ENCODE measurements at regions not wholly inside any gene's neighbourhood (a gene's known extent, or its start where the extent isn't known, plus 50 kb on each side); places are given as distances from the start of the nearest gene placed in this dataset.

DNA sequence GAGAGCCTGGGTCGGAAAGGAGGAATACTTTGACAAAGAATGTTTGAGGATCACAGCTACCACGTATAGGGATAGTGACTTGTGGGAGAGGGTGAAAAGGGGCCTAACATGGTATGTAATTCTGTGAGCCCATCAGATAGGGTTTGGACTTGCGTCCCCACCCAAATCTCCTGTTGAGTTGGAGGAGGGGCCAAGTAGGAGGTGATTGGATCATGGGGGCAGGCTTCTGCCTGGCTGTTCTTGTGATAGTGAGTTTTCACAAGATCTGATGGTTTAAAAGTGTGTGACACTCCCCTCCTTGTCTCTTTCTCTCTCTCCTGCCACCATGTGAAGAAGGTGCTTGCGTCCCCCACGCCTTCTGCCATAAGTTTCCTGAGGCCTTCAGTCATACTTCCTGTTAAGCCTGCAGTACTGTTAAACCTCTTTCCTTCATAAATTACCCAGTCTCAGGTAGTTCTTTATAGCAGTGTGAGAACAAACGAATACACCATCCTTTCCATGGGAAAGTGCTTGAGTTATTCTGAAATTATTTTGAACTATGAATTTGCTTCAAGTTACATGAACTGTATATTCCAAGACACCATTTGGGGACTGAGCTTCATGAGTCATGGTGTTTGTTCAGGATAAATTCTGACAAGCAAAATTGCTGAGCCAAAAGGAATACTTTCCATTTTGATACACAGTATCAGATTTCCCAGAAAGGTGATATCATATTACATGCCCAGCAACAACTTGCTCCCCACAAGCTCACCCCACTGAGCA, 68.8 kb upstream of the SSBP2 start:
- Histone ChIP-seq H3K27ac (no peak overlapping the region), H3K4me1 (no peaks in the 10 kb centered on the region), H3K4me3 (no peak overlapping the region), H3K9me3 (no peaks in the 10 kb centered on the region), H3K27me3 (no peaks in the 10 kb centered on the region), H3K36me3 (no peaks in the 10 kb centered on the region)
- ATAC-seq = no peak
- WGBS, 2 donors (ENCODE audit: low coverage in 1 of 2) = 81% methylated on average over 3 to 6 of the region's 6 CpGs
- no peak for TF ChIP-seq POLR2AphosphoS5 (IDR thresholded peaks at IDR 0.05)
- no peak for TF ChIP-seq POLR2A (IDR thresholded peaks at IDR 0.05)
- TF ChIP-seq, protein P1, sequence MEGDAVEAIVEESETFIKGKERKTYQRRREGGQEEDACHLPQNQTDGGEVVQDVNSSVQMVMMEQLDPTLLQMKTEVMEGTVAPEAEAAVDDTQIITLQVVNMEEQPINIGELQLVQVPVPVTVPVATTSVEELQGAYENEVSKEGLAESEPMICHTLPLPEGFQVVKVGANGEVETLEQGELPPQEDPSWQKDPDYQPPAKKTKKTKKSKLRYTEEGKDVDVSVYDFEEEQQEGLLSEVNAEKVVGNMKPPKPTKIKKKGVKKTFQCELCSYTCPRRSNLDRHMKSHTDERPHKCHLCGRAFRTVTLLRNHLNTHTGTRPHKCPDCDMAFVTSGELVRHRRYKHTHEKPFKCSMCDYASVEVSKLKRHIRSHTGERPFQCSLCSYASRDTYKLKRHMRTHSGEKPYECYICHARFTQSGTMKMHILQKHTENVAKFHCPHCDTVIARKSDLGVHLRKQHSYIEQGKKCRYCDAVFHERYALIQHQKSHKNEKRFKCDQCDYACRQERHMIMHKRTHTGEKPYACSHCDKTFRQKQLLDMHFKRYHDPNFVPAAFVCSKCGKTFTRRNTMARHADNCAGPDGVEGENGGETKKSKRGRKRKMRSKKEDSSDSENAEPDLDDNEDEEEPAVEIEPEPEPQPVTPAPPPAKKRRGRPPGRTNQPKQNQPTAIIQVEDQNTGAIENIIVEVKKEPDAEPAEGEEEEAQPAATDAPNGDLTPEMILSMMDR (IDR thresholded peaks at IDR 0.05) = no peak
- no peak for TF ChIP-seq EP300 (IDR thresholded peaks at IDR 0.05)

DNA sequence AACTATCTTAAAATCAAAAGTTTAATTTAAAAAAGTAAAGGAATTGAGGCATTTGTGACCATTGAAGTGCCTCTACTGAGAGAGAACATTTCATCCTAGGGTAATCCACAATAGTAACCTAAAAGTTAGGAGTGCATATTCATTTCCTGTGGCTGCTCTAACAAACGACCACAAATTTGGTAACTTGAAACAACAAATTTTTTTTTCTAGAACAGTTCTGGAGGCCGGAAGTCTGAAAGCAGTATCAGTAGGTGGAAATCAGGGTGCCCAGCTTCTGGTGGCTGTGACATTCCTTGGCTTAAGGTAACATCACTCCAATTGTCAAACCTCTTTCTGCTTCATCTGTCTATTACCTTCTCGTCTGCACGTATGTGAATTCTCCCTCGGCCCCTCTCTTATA, 67.1 kb upstream of the SSBP2 start:
- Histone ChIP-seq H3K27me3 (no peaks in the 10 kb centered on the region), H3K4me3 (no peak overlapping the region), H3K27ac (no peak overlapping the region), H3K4me1 (no peaks in the 10 kb centered on the region), H3K9me3 (no peaks in the 10 kb centered on the region), H3K36me3 (no peaks in the 10 kb centered on the region)
- TF ChIP-seq POLR2A (IDR thresholded peaks at IDR 0.05) (no peak), EP300 (IDR thresholded peaks at IDR 0.05) (no peak), POLR2AphosphoS5 (IDR thresholded peaks at IDR 0.05) (no peak)
- WGBS, 2 donors (ENCODE audit: low coverage in 1 of 2) = 71 to 81% methylated on average over 5 of the region's 5 CpGs
- ATAC-seq = no peak

DNA sequence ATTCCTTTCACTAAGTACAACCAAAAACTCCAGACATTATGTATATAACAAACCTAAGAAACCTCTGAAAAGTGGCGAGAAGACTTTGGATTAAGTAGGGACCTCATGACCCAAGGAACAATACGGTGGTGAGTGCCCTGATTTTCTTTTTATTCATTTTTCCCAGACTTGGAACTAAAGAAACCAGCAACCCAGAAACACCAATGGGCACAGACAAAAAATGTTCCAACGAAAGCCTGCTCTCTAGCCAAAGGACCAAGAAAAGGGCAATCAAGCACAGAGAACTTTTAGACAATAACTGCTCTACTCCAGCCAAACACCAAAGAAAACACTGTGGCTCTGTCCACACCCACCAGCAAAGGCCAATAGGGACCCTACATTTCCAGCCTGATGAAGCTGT, 66.2 kb upstream of the SSBP2 start:
- no peak overlapping the region for H3K27ac ChIP-seq
- H3K27me3 ChIP-seq = no peaks in the 10 kb centered on the region
- H3K36me3 ChIP-seq = no peaks in the 10 kb centered on the region
- H3K4me3 ChIP-seq = no peak overlapping the region
- no peaks in the 10 kb centered on the region for H3K9me3 ChIP-seq
- ATAC-seq = no peak
- WGBS, 2 donors (ENCODE audit: low coverage in 1 of 2) = 72 to 93% methylated on average over 3 of the region's 3 CpGs
- H3K4me1 ChIP-seq = no peaks in the 10 kb centered on the region
- TF ChIP-seq POLR2A (IDR thresholded peaks at IDR 0.05) = no peak
- TF ChIP-seq POLR2AphosphoS5 (IDR thresholded peaks at IDR 0.05) = no peak
- TF ChIP-seq, protein P1 (IDR thresholded peaks at IDR 0.05) = no peak
- TF ChIP-seq EP300 (IDR thresholded peaks at IDR 0.05) = no peak

DNA sequence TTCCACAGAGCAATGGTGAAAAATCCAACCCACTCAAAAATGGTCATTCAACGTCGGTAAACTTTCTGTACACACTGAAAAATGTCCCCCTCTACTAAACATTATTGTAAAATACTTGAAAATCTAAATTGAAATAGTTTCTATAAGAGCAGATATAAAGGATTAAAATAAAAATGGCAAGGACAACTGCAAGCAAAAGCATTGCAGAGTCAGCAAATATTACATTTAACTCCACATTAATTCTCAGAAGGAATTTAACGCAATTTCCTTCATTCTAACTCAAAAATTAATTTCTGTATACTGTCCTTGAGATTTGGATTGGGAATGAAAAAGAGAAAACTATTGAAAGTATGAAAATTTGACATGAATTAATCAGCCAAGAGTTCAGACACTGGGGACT, 64.4 kb upstream of the SSBP2 start:
- Histone ChIP-seq H3K27me3 (no peaks in the 10 kb centered on the region), H3K4me3 (no peak overlapping the region), H3K9me3 (no peaks in the 10 kb centered on the region), H3K36me3 (no peaks in the 10 kb centered on the region), H3K4me1 (no peaks in the 10 kb centered on the region), H3K27ac (no peak overlapping the region)
- TF ChIP-seq POLR2A (IDR thresholded peaks at IDR 0.05) = no peak
- TF ChIP-seq POLR2AphosphoS5 (IDR thresholded peaks at IDR 0.05) = no peak
- TF ChIP-seq EP300 (IDR thresholded peaks at IDR 0.05) = no peak
- TF ChIP-seq, protein P1 (IDR thresholded peaks at IDR 0.05) = no peak
- 94 to 96% methylated on average over 3 of the region's 3 CpGs for WGBS, 2 donors (ENCODE audit: low coverage in 1 of 2)
- no peak for ATAC-seq

DNA sequence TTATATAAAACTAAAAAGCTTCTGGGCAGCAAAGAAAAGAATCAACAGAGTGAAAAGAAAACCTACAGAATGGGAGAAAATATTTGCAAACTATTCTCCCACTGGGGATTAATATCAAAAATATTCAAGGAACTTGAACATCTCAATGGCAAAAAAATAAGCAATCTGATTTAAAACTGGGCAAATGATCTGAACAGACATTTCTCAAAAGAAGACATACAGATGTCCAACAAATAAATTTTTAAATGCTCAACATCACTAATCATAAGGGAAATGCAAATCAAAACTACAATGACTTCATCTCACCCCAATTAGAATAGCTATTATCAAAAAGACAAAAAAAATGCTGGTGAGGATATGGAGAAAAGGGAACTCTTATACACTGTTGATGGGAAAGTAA, 57.2 kb upstream of the SSBP2 start:
- H3K36me3 ChIP-seq = no peaks in the 10 kb centered on the region
- H3K27me3 ChIP-seq = no peaks in the 10 kb centered on the region
- H3K9me3 ChIP-seq = peaks cover 0 to 10% (median 0%) of the 10 kb centered on the region in 3 donors
- no peak overlapping the region for H3K27ac ChIP-seq
- TF ChIP-seq, protein P1 (IDR thresholded peaks at IDR 0.05) = no peak
- TF ChIP-seq EP300 (IDR thresholded peaks at IDR 0.05) (no peak), POLR2AphosphoS5 (IDR thresholded peaks at IDR 0.05) (no peak), POLR2A (IDR thresholded peaks at IDR 0.05) (no peak)
- no peak overlapping the region for H3K4me3 ChIP-seq
- no peaks in the 10 kb centered on the region for H3K4me1 ChIP-seq
- no peak for ATAC-seq
